ENCODE measurements at regions not wholly inside any gene's neighbourhood (a gene's known extent, or its start where the extent isn't known, plus 50 kb on each side); places are given as distances from the start of the nearest gene placed in this dataset.

GRCh38 chr10:1873661-1874315 is 136.5 kb upstream of the ADARB2 start:
- H3K9me2 ChIP-seq (replicated peaks; ENCODE audit: low read length) = no peaks in the 10 kb centered on the region
- no peaks in the 10 kb centered on the region for H3F3A ChIP-seq (ENCODE audit: low read length, unreplicated experiment)
- ChIA-PET CTCF (no interaction called here), POLR2A (ENCODE audit: unreplicated experiment) (no interaction called here)
- BruUV-seq (replicated peaks) = no TSS peak
- no peak for ATAC-seq
- H2AFZ ChIP-seq (ENCODE audit: low read length) = no peak overlapping the region
- H3K36me3 ChIP-seq (ENCODE audit: low read depth, low read length) = no peaks in the 10 kb centered on the region
- intact Hi-C loops (cut with micrococcal nuclease) = no loop called here
- no peaks in the 10 kb centered on the region for H3K27me3 ChIP-seq (ENCODE audit: low read length)
- H3K4me2 ChIP-seq (ENCODE audit: low read length) = no peak overlapping the region
- no peaks in the 10 kb centered on the region for H3K79me2 ChIP-seq (ENCODE audit: low read length)
- H4K20me1 ChIP-seq (ENCODE audit: low read length) = no peaks in the 10 kb centered on the region
- no peak for DNase-seq
- H3K27ac ChIP-seq (ENCODE audit: low read length) = no peak overlapping the region
- no peak overlapping the region for H3K4me3 ChIP-seq (ENCODE audit: low read length)
- TF ChIP-seq EZH2phosphoT487 (IDR thresholded peaks at IDR 0.05; ENCODE audit: borderline replicate concordance, low read length) (no peak), CTCF (conservative IDR thresholded peaks at IDR 0.05; ENCODE audit: low read depth, low read length) (no peak), EZH2 (IDR thresholded peaks at IDR 0.05; ENCODE audit: low read length, unreplicated experiment) (no peak)
- no peaks in the 10 kb centered on the region for H3K4me1 ChIP-seq (ENCODE audit: insufficient read depth, low read length)
- H3K9me3 ChIP-seq (ENCODE audit: low read length) = no peaks in the 10 kb centered on the region
- no peak overlapping the region for H3K9ac ChIP-seq (ENCODE audit: low read length)

GRCh38 chr10:1872151-1872726 is 134.9 kb upstream of the ADARB2 start:
- H3K9ac ChIP-seq (ENCODE audit: low read length) = no peak overlapping the region
- no peak overlapping the region for H3K4me2 ChIP-seq (ENCODE audit: low read length)
- no peaks in the 10 kb centered on the region for H3K27me3 ChIP-seq (ENCODE audit: low read length)
- no peaks in the 10 kb centered on the region for H3K9me3 ChIP-seq (ENCODE audit: low read length)
- BruUV-seq (replicated peaks) = no TSS peak
- H3K4me1 ChIP-seq (ENCODE audit: insufficient read depth, low read length) = no peaks in the 10 kb centered on the region
- ATAC-seq (no peak), DNase-seq (no peak)
- CTCF ChIA-PET = no interaction called here
- no peak overlapping the region for H3K4me3 ChIP-seq (ENCODE audit: low read length)
- POLR2A ChIA-PET (ENCODE audit: unreplicated experiment) = no interaction called here
- intact Hi-C loops (cut with micrococcal nuclease) = no loop called here
- no peaks in the 10 kb centered on the region for H3K9me2 ChIP-seq (replicated peaks; ENCODE audit: low read length)
- H3F3A ChIP-seq (ENCODE audit: low read length, unreplicated experiment) = no peaks in the 10 kb centered on the region
- no peaks in the 10 kb centered on the region for H3K79me2 ChIP-seq (ENCODE audit: low read length)
- H2AFZ ChIP-seq (ENCODE audit: low read length) = no peak overlapping the region
- no peak for TF ChIP-seq EZH2phosphoT487 (IDR thresholded peaks at IDR 0.05; ENCODE audit: borderline replicate concordance, low read length)
- no peak for TF ChIP-seq EZH2 (IDR thresholded peaks at IDR 0.05; ENCODE audit: low read length, unreplicated experiment)
- no peak for TF ChIP-seq CTCF (conservative IDR thresholded peaks at IDR 0.05; ENCODE audit: low read depth, low read length)
- no peak overlapping the region for H3K27ac ChIP-seq (ENCODE audit: low read length)
- H3K36me3 ChIP-seq (ENCODE audit: low read depth, low read length) = no peaks in the 10 kb centered on the region
- H4K20me1 ChIP-seq (ENCODE audit: low read length) = no peaks in the 10 kb centered on the region

- H3K4me3 ChIP-seq (ENCODE audit: low read length) = no peak overlapping the region
- H3K9me2 ChIP-seq (replicated peaks; ENCODE audit: low read length) = no peaks in the 10 kb centered on the region
- BruUV-seq (replicated peaks) = no TSS peak
- no peaks in the 10 kb centered on the region for H3K27me3 ChIP-seq (ENCODE audit: low read length)
- intact Hi-C loops (cut with micrococcal nuclease) = no loop called here
- no peaks in the 10 kb centered on the region for H3K4me1 ChIP-seq (ENCODE audit: insufficient read depth, low read length)
- no peaks in the 10 kb centered on the region for H3K79me2 ChIP-seq (ENCODE audit: low read length)
- POLR2A ChIA-PET (ENCODE audit: unreplicated experiment) = no interaction called here
- CTCF ChIA-PET = no interaction called here
- no peak overlapping the region for H3K27ac ChIP-seq (ENCODE audit: low read length)
- no peak for ATAC-seq
- no peaks in the 10 kb centered on the region for H3K9me3 ChIP-seq (ENCODE audit: low read length)
- no peak for TF ChIP-seq CTCF (conservative IDR thresholded peaks at IDR 0.05; ENCODE audit: low read depth, low read length)
- TF ChIP-seq EZH2phosphoT487 (IDR thresholded peaks at IDR 0.05; ENCODE audit: borderline replicate concordance, low read length) = no peak
- TF ChIP-seq EZH2 (IDR thresholded peaks at IDR 0.05; ENCODE audit: low read length, unreplicated experiment) = no peak
- no peak overlapping the region for H3K4me2 ChIP-seq (ENCODE audit: low read length)
- H2AFZ ChIP-seq (ENCODE audit: low read length) = no peak overlapping the region
- no peaks in the 10 kb centered on the region for H3K36me3 ChIP-seq (ENCODE audit: low read depth, low read length)
- H4K20me1 ChIP-seq (ENCODE audit: low read length) = no peaks in the 10 kb centered on the region
- H3F3A ChIP-seq (ENCODE audit: low read length, unreplicated experiment) = no peaks in the 10 kb centered on the region
- H3K9ac ChIP-seq (ENCODE audit: low read length) = no peak overlapping the region
- no peak for DNase-seq
Observed at GRCh38 chr10:1870491-1870890, 133.2 kb upstream of the ADARB2 start.

All from PC-3 (cell line).